ENCODE measurements at regions not wholly inside any gene's neighbourhood (a gene's known extent, or its start where the extent isn't known, plus 50 kb on each side); places are given as distances from the start of the nearest gene placed in this dataset.

- TF ChIP-seq CTCF (IDR thresholded peaks at IDR 0.05), result no peak
- TF ChIP-seq ZFX (IDR thresholded peaks at IDR 0.05; ENCODE audit: borderline replicate concordance), result no peak
Measured at GRCh38 chr4:3836756-3837601, 70.8 kb downstream of the ADRA2C start.

Measured in 22Rv1 (cell line).